MG63 (cell line): ENCODE measurements at regions not wholly inside any gene's neighbourhood (a gene's known extent, or its start where the extent isn't known, plus 50 kb on each side); places are given as distances from the start of the nearest gene placed in this dataset.

Experiments
- DNase-seq: peaks from one replicate; pipeline ENCODE4 v3.0.0-alpha.2; 2020
- H3K27me3 ChIP-seq: fragments of 250-450 bp; sonication (Bioruptor Pico); 2 replicates; pipeline ENCODE4 v1.5.1; 2020; ENCODE audit warnings: mild to moderate bottlenecking, moderate library complexity
- H3K36me3 ChIP-seq: fragments of 250-450 bp; sonication (Bioruptor Pico); 2 replicates; pipeline ENCODE4 v1.5.1; 2020; ENCODE audit warnings: mild to moderate bottlenecking, moderate library complexity
- H3K4me3 ChIP-seq: fragments of 250-450 bp; sonication (Bioruptor Pico); 2 replicates; pipeline ENCODE4 v1.5.1; 2020; ENCODE audit warnings: mild to moderate bottlenecking, moderate library complexity
- H3K9me3 ChIP-seq: fragments of 250-450 bp; sonication (Bioruptor Pico); 2 replicates; pipeline ENCODE4 v1.5.1; 2020; ENCODE audit warnings: mild to moderate bottlenecking, moderate library complexity

DNA sequence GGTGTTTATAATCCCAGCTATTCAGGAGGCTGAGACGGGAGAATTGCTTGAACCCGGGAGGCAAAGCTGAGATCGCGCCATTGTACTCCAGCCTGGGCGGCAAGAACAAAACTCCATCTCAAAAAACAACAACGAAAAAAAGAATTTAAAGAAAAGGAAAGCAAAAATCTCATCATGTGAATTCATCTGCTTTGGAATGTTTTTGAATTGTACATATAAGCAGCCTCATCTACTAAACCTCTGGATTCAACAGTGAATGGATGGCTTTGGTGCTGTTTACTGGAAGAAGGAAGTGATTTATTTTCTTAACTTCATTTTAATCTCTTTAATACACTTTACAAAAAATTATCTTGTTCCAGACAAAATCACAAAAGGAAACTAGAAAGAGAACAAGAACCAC lies 51.8 kb upstream of the PNRC1 start:
- no peaks in the 10 kb centered on the region for H3K27me3 ChIP-seq

DNA sequence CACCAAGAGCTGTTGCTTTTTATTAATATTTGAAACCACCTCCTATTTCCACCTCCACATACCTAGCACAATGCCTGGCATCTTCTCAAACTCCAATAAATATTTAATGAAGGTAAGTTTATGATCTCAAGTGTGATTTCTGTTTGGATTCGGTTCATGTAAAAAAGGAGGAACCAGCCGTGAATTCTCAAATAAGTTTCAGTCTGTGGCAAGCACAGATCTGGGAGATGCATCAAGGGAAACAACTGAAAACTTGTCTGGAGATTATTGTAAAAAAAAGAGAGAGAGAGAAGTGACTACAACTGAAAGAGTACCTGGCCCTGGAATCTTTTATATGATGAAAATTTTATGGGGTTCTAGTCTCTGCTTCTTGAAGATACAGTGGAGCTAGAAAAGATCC lies 52.8 kb upstream of the PNRC1 start:
- no peak for DNase-seq
- Histone ChIP-seq H3K27me3 (no peaks in the 10 kb centered on the region), H3K4me3 (no peak overlapping the region), H3K9me3 (no peaks in the 10 kb centered on the region), H3K36me3 (no peaks in the 10 kb centered on the region)

More for the DNA sequence above, 51.8 kb upstream of the PNRC1 start:
- Histone ChIP-seq H3K36me3 (no peaks in the 10 kb centered on the region), H3K4me3 (no peak overlapping the region), H3K9me3 (no peaks in the 10 kb centered on the region)
- DNase-seq = no peak

DNA sequence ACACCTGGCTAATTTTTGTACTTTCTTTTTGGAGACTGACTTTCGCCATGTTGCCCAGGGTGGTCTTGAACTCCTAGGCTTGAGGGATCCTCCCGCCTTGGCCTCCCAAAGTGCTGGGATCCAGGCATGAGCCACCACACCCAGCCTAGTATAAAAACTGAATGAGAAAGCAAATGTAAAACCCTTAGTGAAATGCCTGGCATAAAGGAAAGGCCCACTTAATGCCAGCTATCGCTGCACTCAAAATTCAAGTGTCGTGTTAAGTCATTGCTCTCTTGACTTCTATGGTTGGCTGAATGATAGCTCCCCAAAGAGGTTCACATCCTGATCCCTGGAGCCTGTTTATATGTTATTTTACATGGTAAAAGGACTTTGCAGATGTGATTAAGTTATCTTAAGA lies 54.4 kb upstream of the PNRC1 start:
- no peaks in the 10 kb centered on the region for H3K36me3 ChIP-seq
- no peak for DNase-seq
- H3K9me3 ChIP-seq = no peaks in the 10 kb centered on the region
- H3K4me3 ChIP-seq = no peak overlapping the region
- H3K27me3 ChIP-seq = no peaks in the 10 kb centered on the region

DNA sequence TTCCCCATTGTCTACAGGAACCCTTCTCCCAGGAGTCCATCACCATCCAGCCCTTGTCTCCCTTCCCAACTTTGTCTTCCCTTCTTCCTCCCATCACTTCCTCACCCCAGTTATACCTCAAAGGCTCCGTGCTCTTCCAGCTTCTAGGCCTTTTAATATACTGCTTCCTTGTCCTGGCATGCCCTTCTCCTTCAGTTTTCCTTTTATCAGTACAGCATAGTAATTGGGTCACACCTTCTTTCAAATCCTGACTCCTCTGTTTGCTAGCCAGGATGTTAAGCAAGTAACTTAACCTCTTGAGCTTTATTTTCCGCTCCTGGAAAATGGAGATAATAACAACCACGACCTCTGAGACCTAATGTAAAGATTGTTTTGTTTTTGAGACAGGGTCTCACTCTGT lies 54.9 kb upstream of the PNRC1 start:
- Histone ChIP-seq H3K27me3 (no peaks in the 10 kb centered on the region), H3K9me3 (no peaks in the 10 kb centered on the region), H3K4me3 (no peak overlapping the region), H3K36me3 (no peaks in the 10 kb centered on the region)
- DNase-seq = no peak

DNA sequence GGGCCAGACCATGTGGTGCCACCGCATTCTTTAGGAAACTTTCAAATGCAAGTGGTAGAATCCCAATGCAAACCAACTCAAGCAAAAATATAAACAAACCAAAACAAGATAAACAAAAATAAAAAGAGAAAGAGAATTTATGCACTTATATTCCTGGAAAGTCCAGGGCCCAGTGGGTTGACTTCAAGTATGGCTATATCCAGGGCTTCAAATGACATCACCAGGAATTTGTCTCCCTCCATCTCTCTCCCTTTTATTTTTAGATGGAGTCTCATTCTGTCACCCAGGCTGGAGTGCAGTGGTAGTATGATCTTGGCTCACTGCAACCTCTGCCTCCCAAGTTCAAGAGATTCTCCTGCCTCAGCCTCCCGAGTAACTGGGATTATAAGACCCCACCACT lies 56.1 kb upstream of the PNRC1 start:
- Histone ChIP-seq H3K9me3 (no peaks in the 10 kb centered on the region), H3K36me3 (no peaks in the 10 kb centered on the region), H3K27me3 (no peaks in the 10 kb centered on the region), H3K4me3 (no peak overlapping the region)
- DNase-seq = no peak

DNA sequence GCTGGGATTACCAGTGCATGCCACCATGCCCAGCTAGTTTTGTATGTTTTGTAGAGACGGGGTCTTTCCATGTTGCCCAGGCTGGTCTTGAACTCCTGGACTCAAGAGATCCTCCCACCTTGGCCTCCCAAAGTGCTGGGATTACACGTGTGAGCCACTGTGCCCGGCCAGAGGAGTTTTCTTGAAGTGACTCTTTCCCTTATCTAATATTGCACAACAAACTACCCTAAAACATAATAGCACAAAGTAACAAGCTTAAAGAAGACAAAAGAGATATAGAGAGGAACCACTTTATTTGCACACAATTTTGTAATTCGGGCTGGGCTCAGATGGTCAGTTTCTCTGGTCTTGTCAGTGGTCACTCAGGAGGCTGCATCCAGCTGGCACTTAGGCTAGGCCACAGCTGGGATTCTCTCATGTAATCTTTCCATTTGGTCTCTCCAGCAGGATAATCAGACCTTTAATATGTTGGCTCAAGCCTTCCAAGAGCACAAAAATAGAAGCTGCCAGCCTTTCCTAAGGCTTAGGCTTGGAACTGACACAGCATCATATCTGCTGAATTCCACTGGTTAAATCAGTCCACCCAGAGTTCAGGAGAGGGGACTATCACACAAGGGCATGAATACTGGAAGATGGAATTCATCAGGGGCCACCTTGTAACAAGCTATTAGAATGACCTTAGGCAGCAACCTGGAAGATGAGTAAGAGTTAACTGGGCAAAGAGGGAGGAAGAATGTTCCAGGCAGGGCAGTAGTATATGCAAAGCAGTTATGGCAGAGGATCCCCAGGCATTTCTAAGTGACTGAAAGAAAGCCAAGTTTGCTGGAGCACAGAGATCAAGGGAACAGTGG lies 56.7 kb upstream of the PNRC1 start:
- no peak overlapping the region for H3K4me3 ChIP-seq
- no peaks in the 10 kb centered on the region for H3K9me3 ChIP-seq
- DNase-seq = peak; percentile 64
- no peaks in the 10 kb centered on the region for H3K36me3 ChIP-seq
- H3K27me3 ChIP-seq = no peaks in the 10 kb centered on the region

DNA sequence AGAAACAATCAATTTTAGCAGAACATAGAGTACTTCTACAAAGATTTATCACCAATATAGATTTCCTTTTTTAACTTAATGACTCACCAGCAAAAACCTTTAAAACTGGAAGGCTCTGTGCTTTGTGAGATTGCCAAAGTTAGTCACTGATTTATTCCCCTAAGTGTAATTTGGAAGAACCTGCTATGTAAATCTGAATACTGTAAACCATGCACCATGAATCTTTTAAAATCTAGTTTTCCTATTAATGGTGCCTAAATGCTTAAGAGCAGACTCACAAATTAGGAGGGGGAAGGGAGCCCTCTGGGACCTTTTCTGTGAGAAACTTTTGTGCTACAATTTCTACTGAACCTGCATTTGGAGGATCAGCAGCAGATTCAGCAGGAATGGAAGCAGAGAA lies 57.8 kb upstream of the PNRC1 start:
- no peak overlapping the region for H3K4me3 ChIP-seq
- no peak for DNase-seq
- no peaks in the 10 kb centered on the region for H3K27me3 ChIP-seq
- no peaks in the 10 kb centered on the region for H3K36me3 ChIP-seq
- no peaks in the 10 kb centered on the region for H3K9me3 ChIP-seq

DNA sequence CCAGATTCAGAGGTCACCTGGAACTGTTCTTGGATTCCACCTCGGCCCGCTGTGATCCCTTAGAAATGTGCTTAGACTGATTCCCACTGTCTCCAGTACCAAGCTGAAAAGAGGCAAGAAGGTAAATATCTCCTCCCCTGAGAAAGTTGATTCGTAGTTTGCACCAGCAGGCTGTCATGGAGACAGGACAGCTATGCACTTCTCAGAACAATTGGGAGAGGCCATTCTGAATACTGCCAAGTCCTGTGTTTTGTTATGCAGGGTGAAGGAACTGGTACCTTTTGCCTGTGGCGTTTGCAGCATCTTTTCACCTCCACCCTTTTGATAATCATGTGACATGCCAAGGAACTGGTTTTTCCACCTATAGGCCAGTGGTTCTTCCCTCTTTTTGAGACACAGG lies 58.2 kb upstream of the RNGTT start:
- Histone ChIP-seq H3K9me3 (no peaks in the 10 kb centered on the region), H3K27me3 (no peaks in the 10 kb centered on the region), H3K36me3 (no peaks in the 10 kb centered on the region), H3K4me3 (no peak overlapping the region)
- no peak for DNase-seq

DNA sequence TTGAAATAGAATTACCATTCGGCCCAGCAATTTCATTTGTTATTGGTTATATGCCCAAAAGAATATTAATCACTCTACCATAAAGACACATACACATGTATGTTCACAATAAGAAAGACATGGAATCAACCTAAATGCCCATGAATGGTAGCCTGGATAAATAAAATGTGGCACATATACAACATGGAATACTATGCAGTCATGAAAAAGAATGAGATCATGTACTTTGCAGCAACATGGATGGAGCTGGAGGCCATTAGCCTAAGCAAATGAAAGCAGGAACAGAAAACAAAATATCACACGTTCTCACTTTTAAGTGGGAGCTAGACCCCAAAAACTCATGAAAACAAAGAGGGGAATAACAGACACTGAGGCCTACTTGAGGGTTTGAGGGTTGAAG lies 52.6 kb upstream of the RNGTT start:
- H3K27me3 ChIP-seq = no peaks in the 10 kb centered on the region
- no peak for DNase-seq
- H3K9me3 ChIP-seq = no peaks in the 10 kb centered on the region
- H3K4me3 ChIP-seq = no peak overlapping the region
- H3K36me3 ChIP-seq = no peaks in the 10 kb centered on the region

DNA sequence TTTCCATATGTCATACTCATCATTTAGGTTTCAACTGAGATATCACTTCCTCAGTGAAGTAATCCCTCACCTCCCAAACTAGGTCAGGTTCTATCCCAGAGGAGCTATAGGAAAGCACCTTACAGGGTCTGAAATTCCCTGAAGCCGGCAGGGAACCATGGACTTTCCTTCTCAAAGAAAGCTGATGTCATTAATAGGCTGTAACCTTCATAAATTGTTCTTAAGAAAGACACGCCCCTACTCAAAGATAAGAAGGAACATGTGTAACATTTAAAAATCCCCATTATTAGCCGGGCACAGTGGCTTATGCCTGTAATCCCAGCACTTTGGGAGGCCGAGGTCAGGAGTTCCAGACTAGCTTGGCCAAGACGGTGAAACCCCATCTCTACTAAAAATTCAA lies 50.0 kb upstream of the RNGTT start:
- no peak for DNase-seq
- H3K36me3 ChIP-seq = no peaks in the 10 kb centered on the region
- H3K9me3 ChIP-seq = no peaks in the 10 kb centered on the region
- no peaks in the 10 kb centered on the region for H3K27me3 ChIP-seq
- H3K4me3 ChIP-seq = no peak overlapping the region
